Common myeloid progenitor, CD34-positive (primary cell): ENCODE measurements at regions not wholly inside any gene's neighbourhood (a gene's known extent, or its start where the extent isn't known, plus 50 kb on each side); places are given as distances from the start of the nearest gene placed in this dataset.
A peak's percentile ranks its signal among the peaks of the same experiment; 100 is the strongest.

ENCODE experiments used
- CTCF ChIA-PET: fragments of 350-600 bp; sonication (Branson Sonifier 250); formaldehyde crosslinking; loops from one replicate; lab custom pipeline; 2021; ENCODE audit warnings: antibody characterized with exemption; lab: Charles Lee
- POLR2A ChIA-PET: fragments of 350-600 bp; sonication (Branson Sonifier 250); formaldehyde crosslinking; loops from one replicate; lab custom pipeline; 2021; ENCODE audit warnings: antibody characterized with exemption; lab: Charles Lee
- DNase-seq, 3 donors: peaks; one replicate each; pipeline versions ENCODE4 v3.0.0 to v3.0.0-alpha.2; 2013
- H3K27ac ChIP-seq, 2 experiments: 1 replicate in 1 of 2; 2 replicates in 1 of 2; pipeline ENCODE4 v1.7.0; 2013; ENCODE audit warnings: inconsistent platforms in 2 of 2, low read length in 2 of 2, mild to moderate bottlenecking in 2 of 2, low read depth in 1 of 2, moderate library complexity in 1 of 2; ENCODE audit not compliant: severe bottlenecking in 2 of 2, insufficient read depth in 1 of 2, poor library complexity in 1 of 2
- H3K27me3 ChIP-seq, 5 experiments: replicated peaks in 2 of 5; 1 replicate in 3 of 5; 2 replicates in 2 of 5; pipeline versions ENCODE4 v1.6.1 to v1.7.0; 2013; ENCODE audit warnings: low read length in 4 of 5, mild to moderate bottlenecking in 2 of 5, moderate library complexity in 2 of 5, inconsistent platforms in 1 of 5; ENCODE audit not compliant: insufficient read depth in 5 of 5, control insufficient read depth in 4 of 5
- H3K36me3 ChIP-seq, 4 experiments: 1 replicate in 2 of 4; 2 replicates in 2 of 4; pipeline versions ENCODE4 v1.6.1 to v1.7.0; 2013; ENCODE audit warnings: low read length in 3 of 4, control low read depth in 1 of 4, mild to moderate bottlenecking in 1 of 4; ENCODE audit not compliant: control insufficient read depth in 4 of 4, insufficient read depth in 4 of 4
- H3K4me1 ChIP-seq, 4 experiments: 1 replicate in 3 of 4; 2 replicates in 1 of 4; pipeline versions ENCODE4 v1.6.1 to v1.7.1; 2013; ENCODE audit warnings: low read length in 3 of 4, mild to moderate bottlenecking in 3 of 4, control low read depth in 1 of 4, inconsistent platforms in 1 of 4, moderate library complexity in 1 of 4; ENCODE audit not compliant: control insufficient read depth in 4 of 4, insufficient read depth in 4 of 4; ENCODE audit errors: control extremely low read depth in 1 of 4
- H3K4me3 ChIP-seq, 7 experiments: 1 replicate in 4 of 7; 2 replicates in 3 of 7; pipeline versions ENCODE4 v1.5.1 to v1.7.0; 2013; ENCODE audit warnings: mild to moderate bottlenecking in 7 of 7, low read length in 6 of 7, moderate library complexity in 6 of 7, inconsistent platforms in 2 of 7, low read depth in 2 of 7, control low read depth in 1 of 7; ENCODE audit not compliant: insufficient read depth in 4 of 7, control insufficient read depth in 1 of 7; ENCODE audit errors: extremely low read depth in 1 of 7
- H3K9me3 ChIP-seq, 5 experiments: 1 replicate in 4 of 5; 2 replicates in 1 of 5; pipeline versions ENCODE4 v1.6.1 to v1.7.1; 2013; ENCODE audit warnings: low read length in 4 of 5, mild to moderate bottlenecking in 2 of 5, inconsistent platforms in 1 of 5, low read depth in 1 of 5, moderate library complexity in 1 of 5; ENCODE audit not compliant: control insufficient read depth in 4 of 5, insufficient read depth in 2 of 5; ENCODE audit errors: control extremely low read depth in 1 of 5
- WGBS: methylation state at CpG from one replicate; pipeline ENCODE4 v1.1.5; 2013; ENCODE audit not compliant: insufficient coverage; 5-methylcytosine and 5-hydroxymethylcytosine counted together

DNA sequence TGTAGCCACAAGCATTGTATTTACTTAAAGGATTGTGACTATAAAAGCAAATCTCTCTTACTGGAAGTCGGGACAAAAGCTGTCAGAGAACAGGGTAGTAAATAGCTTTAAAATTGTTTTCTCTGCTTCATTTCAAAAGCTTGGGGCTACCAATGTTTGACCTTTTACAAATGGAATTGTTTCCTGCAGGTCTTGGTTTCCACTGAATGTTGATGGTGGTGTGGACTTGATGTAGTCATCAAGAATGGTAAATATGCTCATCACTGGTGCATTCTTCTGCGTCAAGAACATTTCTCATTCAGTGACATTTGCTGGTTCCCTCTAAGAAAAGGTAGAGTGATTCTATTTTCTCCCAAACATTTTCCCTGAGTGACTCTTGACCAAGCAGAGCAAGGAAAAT lies 435.4 kb upstream of the KHDRBS2 start:
- H3K9me3 ChIP-seq = no peaks in the 10 kb centered on the region

DNA sequence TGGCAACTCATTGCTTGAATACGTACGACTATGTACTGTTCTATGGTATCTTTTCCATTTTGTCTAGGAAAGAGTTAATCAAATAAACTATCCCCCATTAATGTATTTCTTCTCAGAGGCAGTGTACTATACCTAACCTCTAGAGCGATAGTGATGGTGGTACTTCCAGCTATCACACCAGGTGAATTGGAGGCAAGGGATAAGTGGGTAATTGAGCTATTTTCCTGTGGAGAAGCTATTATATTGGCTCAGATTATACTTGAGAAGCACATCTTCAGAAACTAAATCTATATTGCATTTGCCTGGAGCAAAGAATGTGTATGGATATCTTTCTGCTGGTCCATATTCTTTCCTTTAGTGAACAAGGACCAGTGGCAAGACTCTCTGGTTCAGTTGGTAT lies 430.7 kb upstream of the KHDRBS2 start:
- no CpG with 5 or more reads among the region's 3 CpGs for WGBS
- Histone ChIP-seq H3K36me3 (no peaks in the 10 kb centered on the region), H3K27me3 (no peaks in the 10 kb centered on the region), H3K4me3 (no peak overlapping the region), H3K27ac (no peak overlapping the region), H3K4me1 (no peaks in the 10 kb centered on the region), H3K9me3 (no peaks in the 10 kb centered on the region)
- DNase-seq = no peak
- CTCF ChIA-PET = no interaction called here
- POLR2A ChIA-PET = no interaction called here

More for the DNA sequence above, 435.4 kb upstream of the KHDRBS2 start:
- H3K27me3 ChIP-seq = no peaks in the 10 kb centered on the region
- H3K27ac ChIP-seq = no peak overlapping the region
- CTCF ChIA-PET = no interaction called here
- POLR2A ChIA-PET = no interaction called here
- no peak overlapping the region for H3K4me3 ChIP-seq
- H3K36me3 ChIP-seq = no peaks in the 10 kb centered on the region
- no peaks in the 10 kb centered on the region for H3K4me1 ChIP-seq
- DNase-seq = no peak
- WGBS = 60% methylated on average over 1 of the region's 2 CpGs

DNA sequence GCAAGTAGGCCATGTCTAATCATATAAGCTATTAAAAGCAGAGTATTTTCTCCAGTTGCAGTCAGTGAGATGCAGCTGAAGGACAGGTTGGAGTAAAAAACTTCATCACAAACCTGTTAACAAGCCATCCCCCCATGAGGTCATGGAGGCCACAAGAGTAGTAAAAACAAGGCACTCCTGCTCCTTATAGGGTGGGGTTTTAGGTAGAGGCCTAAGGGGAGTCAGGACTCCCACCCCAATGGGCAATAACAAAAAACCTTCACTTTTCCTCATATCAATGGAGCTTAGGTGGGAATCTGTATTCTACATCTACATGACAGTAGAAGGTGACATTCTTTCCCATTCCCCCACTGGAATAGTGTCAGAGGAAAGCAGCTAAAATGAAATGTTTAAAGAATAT lies 428.1 kb upstream of the KHDRBS2 start:
- Histone ChIP-seq H3K27me3 (no peaks in the 10 kb centered on the region), H3K27ac (no peak overlapping the region), H3K4me1 (no peaks in the 10 kb centered on the region), H3K36me3 (no peaks in the 10 kb centered on the region), H3K4me3 (no peak overlapping the region), H3K9me3 (peaks cover 0 to 4% (median under 1%) of the 10 kb centered on the region in 5 experiments)
- ChIA-PET CTCF (no interaction called here), POLR2A (interaction anchor here (0.6 kb wide), 1 partner anchor 180 kb away, joined by 3 read pairs; no protein-coding TSS in a partner anchor)
- DNase-seq = no peak

DNA sequence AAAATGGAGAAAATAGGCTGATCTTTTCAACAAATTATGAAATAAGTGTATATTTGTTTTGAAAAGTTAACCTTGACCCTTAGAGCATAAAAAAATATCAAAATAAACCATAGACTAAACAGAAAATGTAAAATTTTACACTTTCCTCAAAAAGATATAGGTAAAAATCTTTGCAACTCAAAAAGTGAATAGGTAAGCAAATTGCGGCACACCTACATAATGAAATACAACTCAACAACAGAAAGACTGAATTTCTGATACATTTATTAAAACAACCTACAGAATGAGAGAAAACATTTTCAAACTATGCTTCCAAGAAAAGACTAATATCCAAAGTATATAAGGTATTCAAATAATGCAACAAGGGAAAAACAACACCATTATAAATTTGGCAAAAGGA lies 425.7 kb upstream of the KHDRBS2 start:
- WGBS = no CpG with 5 or more reads among the region's 1 CpG
- ChIA-PET POLR2A (no interaction called here), CTCF (no interaction called here)
- Histone ChIP-seq H3K27me3 (no peaks in the 10 kb centered on the region), H3K36me3 (no peaks in the 10 kb centered on the region), H3K4me1 (no peaks in the 10 kb centered on the region), H3K9me3 (peaks cover 0 to 6% (median 2%) of the 10 kb centered on the region in 5 experiments), H3K4me3 (no peak overlapping the region), H3K27ac (no peak overlapping the region)
- no peak for DNase-seq

DNA sequence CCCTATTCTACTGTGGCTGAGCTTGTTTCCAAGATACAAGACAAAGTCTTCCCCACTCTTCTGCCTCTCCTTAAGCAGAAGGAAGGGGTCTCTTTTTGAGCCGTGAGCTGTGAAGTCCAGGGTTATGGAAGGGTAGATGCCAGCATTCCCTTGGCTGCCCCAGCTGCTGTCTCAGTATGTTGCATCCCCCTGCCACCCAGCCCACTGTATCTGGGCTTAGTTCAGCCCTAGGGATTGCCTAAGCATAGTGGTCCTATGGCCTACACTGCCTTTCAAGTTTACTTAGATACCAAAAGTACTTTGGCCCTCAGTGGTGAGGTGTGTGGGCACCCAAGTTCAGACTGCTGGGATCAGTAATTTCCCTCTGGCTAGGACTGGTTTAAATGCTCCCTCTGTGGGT lies 421.9 kb upstream of the KHDRBS2 start:
- no peak for DNase-seq
- 100% methylated on average over 1 of the region's 1 CpG for WGBS
- Histone ChIP-seq H3K4me3 (no peak overlapping the region), H3K9me3 (peaks cover 0 to 6% (median 2%) of the 10 kb centered on the region in 5 experiments), H3K27ac (no peak overlapping the region), H3K27me3 (no peaks in the 10 kb centered on the region), H3K36me3 (no peaks in the 10 kb centered on the region), H3K4me1 (no peaks in the 10 kb centered on the region)
- ChIA-PET CTCF (no interaction called here), POLR2A (no interaction called here)

DNA sequence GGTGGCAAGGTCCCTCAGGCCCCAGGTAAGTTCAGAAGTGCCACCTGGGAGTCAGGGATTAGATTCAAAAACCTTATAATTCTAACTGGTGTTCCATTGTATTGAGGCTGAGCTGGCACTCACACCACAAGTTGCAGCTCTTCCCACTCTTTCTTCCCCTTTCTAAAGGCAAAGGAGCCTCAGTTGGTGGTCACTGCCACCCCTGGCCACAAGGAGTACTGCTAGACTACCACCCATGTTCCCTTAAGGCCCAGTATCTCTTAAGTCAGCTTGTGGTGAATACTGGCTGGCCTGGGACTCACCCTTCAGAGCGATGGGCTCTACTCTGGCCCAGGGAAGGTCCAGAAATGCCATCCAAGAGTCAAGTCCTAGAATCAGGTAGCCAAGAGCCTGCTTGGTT lies 421.1 kb upstream of the KHDRBS2 start:
- H3K27ac ChIP-seq = no peak overlapping the region
- H3K4me1 ChIP-seq = no peaks in the 10 kb centered on the region
- H3K9me3 ChIP-seq = peaks cover 0 to 6% (median 2%) of the 10 kb centered on the region in 5 experiments
- no peak overlapping the region for H3K4me3 ChIP-seq
- peak in 1 of 3 donors; percentile 0 for DNase-seq
- ChIA-PET CTCF (no interaction called here), POLR2A (no interaction called here)
- WGBS = no CpG with 5 or more reads among the region's 1 CpG
- no peaks in the 10 kb centered on the region for H3K27me3 ChIP-seq
- H3K36me3 ChIP-seq = no peaks in the 10 kb centered on the region

DNA sequence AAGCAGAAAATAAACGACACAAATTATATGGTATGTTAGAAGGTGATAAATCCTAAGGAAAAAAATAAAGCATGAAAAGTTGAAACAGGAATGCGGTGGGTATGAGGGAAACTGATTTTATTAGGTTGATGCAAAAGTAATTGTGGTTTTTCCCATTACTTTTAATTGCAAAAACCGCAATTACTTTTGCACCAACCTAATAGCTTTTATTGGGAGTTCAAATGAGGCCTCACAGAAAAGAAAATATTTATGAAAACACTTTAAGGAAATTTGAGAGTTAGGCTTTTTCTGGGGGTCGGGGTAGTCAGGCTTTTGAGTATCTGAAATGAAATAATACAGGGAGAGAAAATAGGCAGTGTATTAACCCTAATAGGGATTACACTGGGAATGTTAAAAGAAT lies 397.0 kb upstream of the KHDRBS2 start:
- no peaks in the 10 kb centered on the region for H3K36me3 ChIP-seq
- POLR2A ChIA-PET = no interaction called here
- peaks cover 0 to 5% (median 0%) of the 10 kb centered on the region in 5 experiments for H3K9me3 ChIP-seq
- 100% methylated on average over 1 of the region's 4 CpGs for WGBS
- CTCF ChIA-PET = no interaction called here
- H3K4me1 ChIP-seq = no peaks in the 10 kb centered on the region
- no peak overlapping the region for H3K27ac ChIP-seq
- H3K27me3 ChIP-seq = no peaks in the 10 kb centered on the region
- DNase-seq = no peak
- no peak overlapping the region for H3K4me3 ChIP-seq
